ENCODE measurements at regions not wholly inside any gene's neighbourhood (a gene's known extent, or its start where the extent isn't known, plus 50 kb on each side); places are given as distances from the start of the nearest gene placed in this dataset.

- ChIA-PET POLR2A (no interaction called here), CTCF (interaction anchor here (0.9 kb wide), 1 partner anchor 28 kb away, joined by 3 read pairs; no protein-coding TSS in a partner anchor)
- DNase-seq (ENCODE audit: extremely low spot score), result no peak
- TF ChIP-seq CTCF (IDR thresholded peaks at IDR 0.05; ENCODE audit: control extremely low read depth, extremely low read depth, low read depth, missing control alignments), result no peak
Measured at GRCh38 chr2:43164686-43165085, 61.7 kb downstream of the ZFP36L2 start.

- POLR2A ChIA-PET, result no interaction called here
- no peak for TF ChIP-seq CTCF (IDR thresholded peaks at IDR 0.05; ENCODE audit: control extremely low read depth, extremely low read depth, low read depth, missing control alignments)
- CTCF ChIA-PET, result interaction anchor here (0.9 to 1.4 kb wide), 2 partner anchors 11 to 27 kb away, joined by 3 to 5 read pairs; no protein-coding TSS in a partner anchor
- no peak for DNase-seq (ENCODE audit: extremely low spot score)
Measured at GRCh38 chr2:43163584-43164270, 62.7 kb downstream of the ZFP36L2 start.

- no peak for DNase-seq (ENCODE audit: extremely low spot score)
- TF ChIP-seq CTCF (IDR thresholded peaks at IDR 0.05; ENCODE audit: control extremely low read depth, extremely low read depth, low read depth, missing control alignments), result no peak
- POLR2A ChIA-PET, result no interaction called here
- CTCF ChIA-PET, result interaction anchor here (1.4 kb wide), 1 partner anchor 13 kb away, joined by 5 read pairs; no protein-coding TSS in a partner anchor
Measured at GRCh38 chr2:43162511-43162776, 64.0 kb downstream of the ZFP36L2 start.

- ChIA-PET POLR2A (no interaction called here), CTCF (interaction anchor here (1.1 to 1.4 kb wide), 2 partner anchors 13 to 67 kb away, joined by 5 read pairs; no protein-coding TSS in a partner anchor)
- no peak for TF ChIP-seq CTCF (IDR thresholded peaks at IDR 0.05; ENCODE audit: control extremely low read depth, extremely low read depth, low read depth, missing control alignments)
Measured at GRCh38 chr2:43161650-43162510, 64.5 kb downstream of the ZFP36L2 start.

GRCh38 chr2:43160778-43161177 lies 65.6 kb downstream of the ZFP36L2 start:
- POLR2A ChIA-PET, result no interaction called here
- CTCF ChIA-PET, result interaction anchor here (1.1 kb wide), 1 partner anchor 68 kb away, joined by 5 read pairs; no protein-coding TSS in a partner anchor
- TF ChIP-seq CTCF (IDR thresholded peaks at IDR 0.05; ENCODE audit: control extremely low read depth, extremely low read depth, low read depth, missing control alignments), result no peak
- DNase-seq (ENCODE audit: extremely low spot score), result no peak

More at GRCh38 chr2:43161650-43162510, 64.5 kb downstream of the ZFP36L2 start:
- DNase-seq (ENCODE audit: extremely low spot score), result no peak

- no peak for TF ChIP-seq CTCF (IDR thresholded peaks at IDR 0.05; ENCODE audit: control extremely low read depth, extremely low read depth, low read depth, missing control alignments)
- POLR2A ChIA-PET, result interaction anchor here (0.6 kb wide), 1 partner anchor 104 kb away, joined by 6 read pairs; no protein-coding TSS in a partner anchor
- no peak for DNase-seq (ENCODE audit: extremely low spot score)
- CTCF ChIA-PET, result no interaction called here
Measured at GRCh38 chr2:43159797-43160196, 66.6 kb downstream of the ZFP36L2 start.

Data from GM10248 (cell line).